Activated CD4-positive, alpha-beta T cell treated with anti-CD3 and anti-CD28 coated beads for 48 hours (primary cell): ENCODE measurements at regions not wholly inside any gene's neighbourhood (a gene's known extent, or its start where the extent isn't known, plus 50 kb on each side); places are given as distances from the start of the nearest gene placed in this dataset.
"Not testable (repeated sequence)": the region's sequence is repeated elsewhere in the genome, so short reads cannot be mapped to it uniquely, and the experiment has no call there.

ENCODE experiments used
- DNase-seq: peaks from one replicate; pipeline ENCODE4 v3.0.0-alpha.2; 2020

- no peak for DNase-seq
Measured at GRCh38 chr4:137949746-137950145, 292.4 kb downstream of the SLC7A11 start.

- no peak for DNase-seq
Measured at GRCh38 chr4:137946453-137947174, 295.5 kb downstream of the SLC7A11 start.

- DNase-seq = not testable (repeated sequence)
Measured at GRCh38 chr4:137942815-137943214, 299.3 kb downstream of the SLC7A11 start.

GRCh38 chr4:137942015-137942515, 300.1 kb downstream of the SLC7A11 start:
- DNase-seq = not testable (repeated sequence)

- no peak for DNase-seq
Measured at GRCh38 chr4:137934911-137935310, 307.2 kb downstream of the SLC7A11 start.

- no peak for DNase-seq
Measured at GRCh38 chr4:137934046-137934445, 308.1 kb downstream of the SLC7A11 start.

- no peak for DNase-seq
Measured at GRCh38 chr4:137927972-137928371, 314.2 kb downstream of the SLC7A11 start.

GRCh38 chr4:137923494-137923893, 318.7 kb downstream of the SLC7A11 start:
- DNase-seq = no peak

GRCh38 chr4:137922721-137923120, 319.4 kb downstream of the SLC7A11 start:
- DNase-seq = no peak

GRCh38 chr4:137909529-137910309, 332.4 kb downstream of the SLC7A11 start:
- DNase-seq = no peak

- DNase-seq = no peak
Measured at GRCh38 chr4:137905930-137906329, 336.2 kb downstream of the SLC7A11 start.

GRCh38 chr4:137901114-137901513, 341.0 kb downstream of the SLC7A11 start:
- DNase-seq = no peak

GRCh38 chr4:137896221-137896737, 345.9 kb downstream of the SLC7A11 start:
- DNase-seq = no peak

GRCh38 chr4:137895515-137895914, 346.6 kb downstream of the SLC7A11 start:
- DNase-seq = not testable (repeated sequence)

GRCh38 chr4:137892134-137892533, 350.0 kb downstream of the SLC7A11 start:
- DNase-seq = no peak

GRCh38 chr4:137890812-137891211, 351.3 kb downstream of the SLC7A11 start:
- DNase-seq = no peak

GRCh38 chr4:137881641-137882040, 349.3 kb upstream of the PCDH18 start:
- DNase-seq = no peak

GRCh38 chr4:137868067-137868466, 335.8 kb upstream of the PCDH18 start:
- DNase-seq = not testable (repeated sequence)

- DNase-seq = no peak
Measured at GRCh38 chr4:137866671-137867070, 334.4 kb upstream of the PCDH18 start.

- DNase-seq = no peak
Measured at GRCh38 chr4:137861682-137862081, 329.4 kb upstream of the PCDH18 start.

- no peak for DNase-seq
Measured at GRCh38 chr4:137853424-137853823, 321.1 kb upstream of the PCDH18 start.

- DNase-seq = no peak
Measured at GRCh38 chr4:137852326-137852725, 320.0 kb upstream of the PCDH18 start.

- DNase-seq = no peak
Measured at GRCh38 chr4:137851435-137851834, 319.1 kb upstream of the PCDH18 start.

GRCh38 chr4:137827945-137828344, 295.7 kb upstream of the PCDH18 start:
- DNase-seq = not testable (repeated sequence)
